Activated CD4-positive, alpha-beta T cell treated with anti-CD3 and anti-CD28 coated beads, Interleukin-10, Interleukin-2, amounts not matched to agents 100 ng/mL and 50 ng/mL, durations not matched to agents 16 hours and 8 hours (primary cell): ENCODE measurements at regions not wholly inside any gene's neighbourhood (a gene's known extent, or its start where the extent isn't known, plus 50 kb on each side); places are given as distances from the start of the nearest gene placed in this dataset.

Source experiments
- DNase-seq: peaks from one replicate; pipeline ENCODE4 v3.0.0-alpha.2; 2020

DNA sequence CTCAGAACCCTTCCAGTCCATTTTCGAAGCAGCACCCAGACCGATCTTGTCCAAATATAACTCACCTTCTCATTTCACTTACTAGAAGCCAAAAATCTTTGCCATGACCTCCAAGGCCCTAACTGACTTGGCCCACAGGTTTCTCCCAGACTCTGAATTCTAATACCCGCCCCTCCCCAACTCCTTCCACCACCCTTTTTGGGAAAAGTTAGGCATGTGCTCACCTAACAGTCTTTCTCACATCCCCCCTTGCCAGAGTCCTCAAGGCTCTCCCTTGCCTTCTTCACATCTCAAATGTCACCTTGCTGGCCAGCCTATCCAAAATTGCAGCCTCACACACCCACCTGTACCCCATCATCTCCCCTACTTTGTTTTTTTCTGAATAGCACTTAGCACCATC lies 369.3 kb downstream of the NXPE2 start:
- no peak for DNase-seq

DNA sequence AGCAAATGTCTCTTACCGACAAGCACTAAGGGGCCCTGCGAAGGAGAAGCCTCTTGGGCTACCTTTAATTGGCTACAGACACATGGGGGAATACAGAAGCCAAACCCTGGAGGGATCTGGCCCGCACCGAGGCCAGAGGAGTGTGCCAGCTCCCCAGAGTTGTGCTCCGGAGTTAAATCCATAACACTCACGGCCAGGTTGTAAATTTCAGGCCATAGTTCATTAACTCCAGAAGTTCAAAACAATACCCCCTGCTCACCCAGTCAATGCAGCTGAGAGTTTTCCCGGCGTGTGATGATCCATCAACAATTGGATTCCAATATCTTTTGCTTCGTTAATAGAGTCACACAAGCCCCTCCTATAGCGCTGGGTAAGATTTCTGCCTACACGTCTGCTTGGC lies 371.5 kb downstream of the NXPE2 start:
- DNase-seq = no peak

DNA sequence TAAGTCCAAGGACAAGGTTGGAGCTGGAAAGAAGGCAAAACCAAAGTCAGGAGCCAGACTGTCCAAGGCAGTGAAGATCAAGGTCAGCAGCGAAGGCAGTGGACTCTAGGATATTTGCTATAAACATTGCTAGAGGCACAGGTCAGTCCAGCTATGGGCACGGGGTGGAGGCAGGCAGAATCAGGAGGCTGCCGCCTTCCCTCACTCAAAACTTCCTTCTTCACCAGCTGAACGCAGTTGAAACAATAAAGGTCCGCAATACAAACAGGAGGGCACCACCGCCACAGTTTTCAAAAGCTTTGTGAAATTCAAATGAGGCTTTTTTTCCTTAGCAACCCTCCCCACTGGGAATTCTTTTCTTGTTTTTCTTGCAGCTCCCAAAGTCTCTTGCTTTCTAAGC lies 372.4 kb downstream of the NXPE2 start:
- DNase-seq = no peak

DNA sequence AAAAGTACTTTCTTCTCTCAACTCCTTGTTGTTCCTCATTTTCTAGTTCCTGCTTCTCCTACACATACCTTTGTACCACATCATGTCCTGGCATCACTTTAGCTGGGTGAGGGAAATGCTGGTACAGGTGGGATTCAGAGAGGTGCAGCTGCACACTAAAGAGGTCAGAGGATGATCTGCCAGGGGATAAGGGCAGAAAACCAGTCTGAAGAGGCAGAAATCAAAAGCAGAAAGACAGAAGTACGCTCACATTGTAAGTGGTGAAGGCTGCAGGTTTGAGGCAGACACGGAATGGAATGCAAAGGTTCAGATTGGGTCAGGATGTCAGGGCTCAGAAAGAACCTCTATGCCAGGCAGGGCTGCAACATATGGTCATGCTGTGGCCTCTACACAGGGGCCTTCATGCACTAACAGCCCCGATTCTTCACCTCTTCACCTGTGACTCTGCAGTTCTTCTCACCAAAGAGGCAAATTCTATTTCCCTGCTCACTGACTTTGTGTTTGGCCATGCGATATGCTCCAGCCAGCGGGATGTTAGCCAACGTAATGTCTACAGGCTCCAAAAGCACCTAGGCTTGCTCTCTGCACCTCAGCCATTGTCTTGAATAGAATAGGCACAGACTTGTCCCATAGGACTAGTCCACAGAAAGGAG lies 373.7 kb downstream of the NXPE2 start:
- DNase-seq = no peak

DNA sequence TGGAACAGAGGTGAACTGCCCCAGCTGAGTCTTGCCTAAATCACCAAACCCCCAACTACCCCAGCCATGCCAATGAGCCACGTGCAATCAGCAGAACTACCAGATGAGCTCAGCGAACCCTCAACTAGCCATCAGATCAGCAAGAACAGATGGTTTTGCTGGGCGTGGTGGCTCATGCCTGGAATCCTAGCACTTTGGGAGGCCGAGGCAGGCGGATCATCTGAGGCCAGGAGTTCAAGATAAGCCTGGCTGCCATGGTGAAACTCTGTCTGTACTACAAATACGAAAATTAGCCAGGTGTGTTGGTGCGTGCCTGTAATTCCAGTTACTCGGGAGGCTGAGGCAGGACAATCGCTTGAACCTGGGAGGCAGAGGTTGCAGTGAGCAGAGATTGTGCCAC lies 374.3 kb downstream of the NXPE2 start:
- DNase-seq = no peak

DNA sequence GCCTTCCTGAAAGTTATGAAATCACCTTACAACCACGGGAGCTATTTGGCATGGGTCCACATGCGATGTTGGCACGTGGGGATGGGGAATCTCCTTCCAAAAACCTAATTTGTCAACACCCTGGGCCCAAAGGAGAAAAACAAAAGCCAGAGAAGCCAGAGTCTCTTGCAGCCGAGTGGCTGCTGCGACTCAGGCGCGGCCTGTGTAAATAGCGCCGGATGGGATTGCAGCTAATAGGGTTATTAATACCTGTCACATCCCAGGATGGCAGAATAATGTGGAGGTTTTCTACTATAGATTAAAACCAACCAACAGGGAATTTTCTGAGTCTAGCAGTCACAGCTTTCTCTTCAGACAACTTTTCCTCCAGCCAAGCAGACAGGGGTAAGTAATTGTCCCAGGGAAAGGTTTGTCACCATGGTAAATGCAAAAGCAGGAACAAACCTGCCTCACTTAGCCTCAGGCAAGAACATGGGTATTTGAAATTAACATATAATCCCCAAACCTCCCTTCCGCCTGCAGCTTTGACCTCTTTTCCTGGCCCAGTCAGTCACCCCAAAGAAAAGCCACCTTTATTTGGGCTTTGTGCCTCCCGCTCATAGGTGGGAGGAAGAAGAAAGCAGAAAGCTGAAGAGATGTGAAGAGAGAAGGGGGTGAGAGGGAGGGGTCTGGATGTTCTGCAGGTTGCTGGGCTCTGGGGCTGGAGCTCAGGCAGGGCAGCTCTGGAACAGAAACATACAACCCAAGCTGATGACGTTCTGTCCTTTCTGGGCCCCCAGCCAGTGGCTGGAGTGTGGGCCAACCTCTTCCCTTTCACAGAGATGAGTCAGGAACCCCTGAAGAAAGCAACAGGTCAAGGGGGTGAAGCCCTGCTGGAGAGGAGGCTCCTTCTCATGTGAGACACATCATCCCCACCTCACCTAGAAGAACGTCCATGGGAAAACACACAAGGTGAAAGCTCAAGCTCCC lies 376.5 kb downstream of the NXPE2 start:
- DNase-seq = no peak

DNA sequence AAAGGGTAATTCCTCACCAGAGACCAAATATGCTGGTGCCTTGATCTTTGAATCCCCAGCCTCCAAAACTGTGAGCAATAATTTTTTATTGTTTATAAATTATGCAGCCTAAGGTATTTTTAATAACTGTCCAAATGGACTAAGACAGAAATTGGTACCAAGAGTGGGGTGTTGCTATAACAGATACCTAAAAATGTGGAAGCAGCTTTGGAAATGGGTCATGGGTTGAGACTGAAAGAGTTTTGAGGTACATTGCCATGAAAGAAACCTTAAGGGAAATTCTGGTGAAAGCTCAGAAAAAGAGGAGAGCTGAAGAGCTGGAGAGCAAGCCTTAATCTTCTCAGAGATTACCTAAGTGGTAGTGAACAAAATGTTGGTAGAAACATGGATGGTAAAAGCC lies 378.2 kb downstream of the NXPE2 start:
- DNase-seq = no peak

DNA sequence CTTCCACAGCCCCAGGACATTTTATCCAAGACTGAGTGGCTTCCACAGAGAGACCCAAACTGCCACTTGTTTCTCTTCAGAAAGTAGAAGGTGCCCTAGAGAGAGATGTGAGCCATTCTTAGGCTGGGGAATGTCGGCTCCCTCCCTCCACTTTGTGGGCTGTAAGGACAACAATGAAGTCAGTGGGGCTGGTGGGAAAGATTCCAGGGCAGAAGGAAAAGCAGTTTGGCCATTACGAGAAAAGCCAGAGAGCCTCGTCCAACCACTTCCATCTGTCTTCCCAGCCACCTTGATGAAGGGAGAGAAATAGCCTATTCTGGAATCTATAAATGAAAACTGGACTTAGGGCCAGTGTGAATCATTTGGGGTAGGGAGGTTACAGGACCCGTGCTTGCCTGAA lies 382.5 kb downstream of the NXPE2 start:
- no peak for DNase-seq

DNA sequence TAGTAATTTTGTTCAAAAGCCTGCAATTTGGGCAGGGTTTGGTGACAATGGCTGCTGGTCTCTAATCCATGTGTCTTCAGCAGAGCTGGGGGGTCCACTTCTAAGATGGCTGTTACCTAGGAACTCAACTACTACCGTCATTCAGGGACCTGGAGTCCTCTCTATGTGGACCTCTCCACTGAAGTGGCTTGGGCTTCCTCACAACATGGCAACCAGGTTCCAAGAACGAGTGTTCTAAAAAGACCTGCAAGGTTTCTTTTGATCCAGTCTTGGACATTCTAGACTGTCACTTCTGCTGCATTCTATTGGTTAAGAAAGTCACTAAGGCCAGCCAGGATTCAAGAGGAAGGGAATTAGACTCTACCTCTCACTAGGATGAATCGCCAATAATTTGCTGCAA lies 387.0 kb downstream of the NXPE2 start:
- DNase-seq = no peak

DNA sequence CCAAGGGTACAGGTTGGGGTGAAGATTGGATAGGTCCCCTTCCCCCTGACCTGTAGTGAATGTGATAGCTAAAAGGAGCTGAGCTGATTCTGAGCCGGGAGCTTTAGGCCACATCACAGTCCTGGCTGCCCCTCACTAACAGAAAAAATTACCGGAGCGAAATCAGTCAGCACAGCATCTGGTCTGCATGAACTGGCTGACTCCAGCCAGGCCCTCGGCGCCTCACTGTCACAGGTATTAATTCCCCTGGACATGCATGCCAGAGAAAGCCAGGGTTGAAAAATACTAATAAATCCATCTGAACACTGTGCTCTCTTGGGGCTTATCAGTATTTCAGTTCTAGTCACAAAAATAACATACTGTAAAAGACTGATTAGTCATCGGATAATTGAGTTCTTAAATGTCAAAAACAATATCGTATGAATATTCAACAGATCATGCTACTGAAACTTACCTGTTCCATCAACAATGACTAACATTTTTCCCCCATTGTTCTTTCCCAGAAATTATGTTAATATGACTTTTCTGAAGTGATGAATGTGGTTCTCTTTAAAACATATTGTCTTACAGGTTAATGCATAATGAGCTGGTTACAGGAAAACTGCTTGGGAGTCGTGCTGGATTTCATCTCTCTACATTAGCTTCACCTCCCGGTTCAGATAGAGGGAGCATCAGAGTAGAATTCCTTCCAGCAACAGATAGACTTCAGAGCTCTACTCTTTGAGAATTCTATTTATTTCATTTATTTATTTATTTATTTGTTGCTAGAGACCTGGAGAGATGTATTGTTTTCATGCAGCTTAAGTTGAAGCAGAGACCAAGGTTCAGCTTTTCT lies 387.7 kb downstream of the NXPE2 start:
- DNase-seq = no peak

DNA sequence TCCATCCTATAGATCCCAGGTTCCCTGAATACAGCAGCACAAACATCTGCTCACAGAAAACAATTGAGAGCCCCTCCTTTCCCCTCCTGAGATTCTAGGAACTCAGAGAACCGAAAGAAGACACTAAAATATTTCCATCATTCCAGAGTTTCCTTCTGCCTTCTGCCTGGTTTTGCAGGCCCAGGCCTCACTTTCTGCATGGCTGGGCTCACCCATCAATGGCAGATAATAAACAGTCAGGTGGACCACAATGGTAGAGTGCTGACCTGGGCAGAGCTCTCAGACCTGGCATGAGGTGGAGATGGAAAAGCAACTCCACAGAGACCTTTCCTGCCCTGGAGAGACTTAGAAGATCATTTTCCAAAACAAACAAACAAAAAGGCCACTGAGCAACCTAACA lies 389.1 kb downstream of the NXPE2 start:
- no peak for DNase-seq

DNA sequence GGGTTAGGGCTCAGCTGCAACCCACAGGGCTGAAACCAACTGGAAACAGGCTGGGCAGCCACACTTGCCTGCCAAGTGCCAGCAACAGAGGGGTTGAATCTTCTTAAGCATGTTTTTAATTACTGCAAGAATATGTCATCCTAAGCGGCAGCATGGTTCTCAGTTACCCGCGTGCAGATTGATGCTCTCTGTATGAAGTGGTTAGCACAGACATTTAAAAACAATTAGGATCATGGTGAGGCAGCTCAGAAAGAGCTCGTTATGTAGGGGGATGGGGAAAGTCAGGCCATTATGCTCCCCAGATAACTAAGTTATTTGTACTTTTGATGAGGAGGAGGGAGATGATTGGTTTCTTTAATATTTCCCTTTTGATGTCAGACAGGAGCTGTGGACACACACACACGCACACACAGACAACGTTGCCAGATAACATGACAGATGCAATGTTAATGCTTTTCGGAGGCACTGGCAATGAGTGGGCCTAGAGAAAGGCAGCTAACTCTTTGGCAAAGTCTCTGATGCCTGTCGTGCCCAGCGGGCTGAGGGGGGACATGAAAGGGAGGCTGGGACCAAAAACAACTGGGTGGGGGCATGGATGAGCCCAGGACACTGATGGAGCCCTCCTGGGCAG lies 389.7 kb downstream of the NXPE2 start:
- DNase-seq = no peak

DNA sequence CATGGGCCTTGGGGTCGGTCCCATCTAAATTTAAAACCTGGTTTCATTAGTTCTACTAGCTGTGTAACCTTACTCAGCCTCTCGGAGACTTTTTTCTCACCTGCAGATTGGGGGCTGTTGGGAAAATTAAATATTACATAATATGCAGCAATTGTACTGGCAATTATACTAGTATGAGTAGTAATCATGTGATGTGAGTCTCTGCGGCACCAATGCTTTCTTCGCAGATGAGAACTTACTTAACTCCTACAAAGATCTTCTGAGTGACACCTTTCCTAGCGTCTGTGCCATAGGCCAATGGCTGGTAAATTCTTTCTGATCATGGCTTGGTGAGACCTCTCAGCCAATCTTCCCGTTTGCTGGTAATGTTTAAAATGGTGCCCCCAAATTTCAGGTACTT lies 391.3 kb downstream of the NXPE2 start:
- DNase-seq = no peak

DNA sequence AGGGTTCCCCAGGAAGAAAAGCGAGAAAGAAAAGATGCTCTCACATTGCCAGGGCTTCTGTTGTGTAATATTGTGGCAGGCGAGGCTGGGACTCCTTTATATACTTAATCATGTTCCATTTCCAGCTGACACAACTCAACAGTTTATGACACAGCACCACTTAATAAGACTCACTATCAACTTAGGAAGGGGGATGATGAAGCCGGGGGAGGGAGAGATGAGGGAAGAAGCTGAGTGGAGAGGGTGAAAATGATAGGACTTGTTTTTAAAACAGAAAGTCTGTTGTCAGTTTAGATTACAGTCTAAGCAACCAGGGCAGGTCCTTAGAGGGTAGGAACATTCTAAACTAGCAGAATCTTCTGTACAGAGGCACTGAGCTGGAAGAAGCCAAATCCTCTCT lies 397.0 kb downstream of the NXPE2 start:
- no peak for DNase-seq

DNA sequence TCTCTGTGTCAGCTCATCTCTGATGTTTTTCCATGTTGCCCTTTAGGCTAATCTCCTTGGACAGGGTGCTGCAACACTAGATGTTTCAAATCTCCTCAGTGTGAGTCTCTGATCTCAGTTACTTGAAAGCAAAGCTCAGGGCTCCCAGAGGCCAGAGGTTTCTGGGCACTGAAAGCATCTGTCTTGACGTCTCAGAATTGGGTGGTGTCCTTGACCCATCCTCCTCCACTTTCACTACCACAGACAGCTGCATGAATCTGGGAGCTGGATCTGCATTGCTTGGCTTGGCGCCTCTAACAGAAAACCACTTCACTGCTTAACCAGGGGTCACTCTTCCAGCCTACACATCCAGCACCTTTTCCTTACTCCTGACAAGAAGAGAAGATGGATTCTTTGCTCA lies 399.4 kb downstream of the NXPE2 start:
- DNase-seq = no peak

DNA sequence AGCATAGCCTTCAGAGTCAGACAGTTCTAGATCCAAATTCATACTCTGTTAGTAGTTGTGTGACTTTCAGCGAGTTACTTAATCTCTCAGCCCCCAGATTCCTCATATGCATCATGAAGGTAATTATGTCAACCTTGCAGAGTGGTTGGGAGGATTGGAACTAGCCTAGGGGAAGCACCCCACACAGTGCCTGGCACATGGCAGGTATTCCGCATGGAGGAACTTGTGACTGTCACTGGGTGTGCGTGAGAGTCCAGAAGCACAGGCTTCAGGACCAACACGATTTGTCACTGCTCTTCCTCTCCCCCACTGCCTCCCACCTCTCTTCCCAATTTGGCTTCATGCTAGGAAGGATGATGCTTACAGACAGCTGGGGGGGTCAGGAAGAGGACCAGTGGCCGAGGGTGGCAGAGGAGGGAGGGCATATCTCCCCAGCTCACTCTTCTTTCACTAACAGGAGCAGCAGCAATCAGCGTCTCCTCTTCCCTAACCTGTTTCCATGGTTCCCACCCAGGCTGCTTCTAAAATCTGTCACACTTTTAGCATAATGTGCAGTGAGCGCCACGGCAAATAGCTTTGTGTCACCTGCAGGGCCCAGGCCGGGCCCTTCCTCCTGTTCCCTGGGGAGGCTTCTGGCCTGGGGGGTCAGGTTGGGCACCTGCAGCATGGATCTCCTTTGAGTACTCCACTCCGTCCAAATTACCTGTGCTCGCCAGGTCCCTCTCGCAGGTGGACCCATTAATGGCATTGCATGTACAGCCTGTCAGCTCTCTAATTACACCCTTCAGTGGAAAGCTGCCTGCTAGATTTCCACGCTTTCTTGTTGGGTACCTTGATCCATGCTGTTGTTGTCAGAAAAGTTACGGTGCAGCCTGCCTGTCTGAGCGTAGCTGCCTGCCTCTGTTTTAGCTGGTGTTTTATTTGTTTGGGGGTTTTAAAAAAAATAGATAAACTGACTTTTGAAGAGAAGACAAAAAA lies 400.4 kb downstream of the NXPE2 start:
- no peak for DNase-seq

DNA sequence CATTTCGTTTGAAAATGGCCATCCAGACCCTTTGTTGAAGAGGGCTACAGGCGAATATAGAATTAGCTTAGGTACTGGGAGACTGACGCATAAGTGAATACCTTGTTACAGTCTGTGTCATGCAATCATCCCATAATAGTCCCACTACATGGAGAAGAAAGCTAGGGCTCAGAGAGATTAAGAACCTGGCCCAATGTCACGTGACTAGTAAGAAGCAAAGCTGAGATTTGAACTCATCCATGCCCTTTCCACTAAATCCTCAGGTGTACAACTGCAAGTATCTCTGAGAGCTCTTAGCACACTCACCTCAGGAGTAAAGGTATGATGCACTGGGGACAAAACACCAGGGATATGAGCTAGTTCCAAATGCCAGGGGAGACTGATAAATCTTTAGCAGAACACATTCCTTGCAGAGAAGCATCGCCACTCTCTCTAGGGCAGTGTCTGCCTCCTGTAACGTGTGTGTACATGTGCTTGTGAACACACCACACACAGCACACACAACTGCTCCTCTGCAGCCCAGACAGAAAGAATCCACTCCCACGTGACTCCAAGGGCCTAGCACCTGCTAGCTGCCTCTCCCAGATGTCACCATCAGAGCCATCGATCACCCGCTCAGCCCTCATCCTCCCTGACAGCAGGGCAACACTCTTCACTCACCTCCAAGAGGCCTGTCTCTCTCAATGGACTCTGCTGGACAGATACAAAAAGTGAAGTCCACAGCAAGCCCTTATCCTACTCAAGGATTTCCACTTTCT lies 402.8 kb downstream of the NXPE2 start:
- no peak for DNase-seq

DNA sequence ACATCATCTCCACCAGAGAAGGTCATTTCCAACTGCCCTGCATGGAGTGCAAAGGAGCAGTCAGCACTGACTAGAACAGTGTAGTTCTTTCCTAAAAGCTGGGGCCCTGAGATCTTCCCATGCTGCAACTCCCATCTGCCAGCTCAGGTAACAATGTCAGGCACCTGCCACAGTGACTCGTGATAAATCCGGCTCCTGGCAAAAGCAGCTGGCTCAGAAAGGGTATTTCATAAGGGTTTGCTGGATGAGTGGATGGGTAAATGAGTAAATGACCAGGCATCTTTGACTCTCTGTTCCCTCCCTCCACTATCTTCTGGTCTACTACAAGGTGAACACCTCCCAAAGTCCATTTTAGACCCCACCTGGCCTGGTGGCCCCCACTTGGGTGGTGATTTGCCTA lies 403.6 kb downstream of the NXPE2 start:
- no peak for DNase-seq

DNA sequence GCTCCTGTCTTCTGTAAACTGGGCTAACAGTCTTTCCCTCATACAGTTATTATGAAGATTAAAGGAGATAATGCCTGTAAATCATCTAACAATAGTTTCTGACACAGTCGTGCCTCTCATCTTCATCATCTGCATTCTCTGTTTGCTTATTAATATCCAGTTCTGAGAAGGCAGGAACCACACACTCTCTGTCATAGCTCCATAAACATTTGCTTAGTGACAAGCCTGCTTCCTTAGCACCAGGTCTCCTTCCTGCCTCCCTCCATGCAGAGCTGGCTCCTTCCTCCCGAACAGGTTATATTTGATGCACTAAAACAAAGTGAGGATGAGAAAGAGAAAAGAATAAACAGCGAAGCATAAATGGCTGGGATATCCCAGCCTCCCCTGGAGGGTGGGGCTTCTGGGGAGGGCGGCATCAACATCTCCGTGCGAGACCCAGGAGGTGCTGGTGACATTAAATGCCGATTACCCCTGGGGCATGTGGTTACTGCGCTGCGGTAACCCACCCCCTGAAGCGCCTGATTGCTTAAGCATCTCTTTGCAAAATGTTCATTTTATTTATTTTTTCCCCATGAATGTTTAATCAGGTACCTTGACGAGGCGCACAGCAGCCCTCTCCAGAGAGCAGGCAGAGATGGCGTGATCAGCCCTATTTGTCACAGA lies 404.9 kb downstream of the NXPE2 start:
- no peak for DNase-seq

DNA sequence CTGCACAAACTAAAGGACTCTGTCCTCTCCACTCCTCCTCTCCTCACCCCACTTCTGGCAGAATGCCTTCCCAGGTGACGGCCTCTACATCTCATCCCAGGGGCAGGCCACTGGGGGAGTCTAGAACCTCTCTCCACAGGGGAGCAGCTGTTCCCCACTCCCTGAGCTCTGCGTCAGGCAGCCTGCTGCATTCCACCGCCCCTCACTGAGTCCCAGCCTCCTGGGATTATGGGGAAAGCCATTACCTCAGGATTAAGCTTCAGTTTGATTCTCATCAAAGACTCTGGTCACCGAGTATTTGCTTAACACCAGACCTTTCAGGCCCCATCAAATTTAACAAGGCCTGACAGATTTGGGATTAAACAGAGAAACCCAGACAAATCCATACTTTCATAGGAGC lies 405.9 kb downstream of the NXPE2 start:
- DNase-seq = no peak
